ENCODE measurements at regions not wholly inside any gene's neighbourhood (a gene's known extent, or its start where the extent isn't known, plus 50 kb on each side); places are given as distances from the start of the nearest gene placed in this dataset.

GRCh38 chr4:135007400-135007799 is 805.8 kb upstream of the PABPC4L start:
- WGBS, 3 donors = 65 to 79% (median 70%) methylated on average over 3 of the region's 3 CpGs
- H3K27ac ChIP-seq (ENCODE audit: low read depth in 1 of 3, low read length in 2 of 3) = no peak overlapping the region
- H3K4me1 ChIP-seq (ENCODE audit: control insufficient read depth in 3 of 3, insufficient read depth in 2 of 3, low read depth in 1 of 3, low read length in 2 of 3) = no peaks in the 10 kb centered on the region
- H3K27me3 ChIP-seq (ENCODE audit: control insufficient read depth in 3 of 3, insufficient read depth in 3 of 3, low read length in 3 of 3) = no peaks in the 10 kb centered on the region
- H3K36me3 ChIP-seq (ENCODE audit: control insufficient read depth in 3 of 3, insufficient read depth in 2 of 3, low read depth in 1 of 3, low read length in 3 of 3) = no peaks in the 10 kb centered on the region
- FAIRE-seq (no peak), DNase-seq (no peak)
- H3K4me3 ChIP-seq (ENCODE audit: low read depth in 1 of 3, low read length in 3 of 3) = no peak overlapping the region
- H3K9me3 ChIP-seq (ENCODE audit: control insufficient read depth in 2 of 2, insufficient read depth in 1 of 2, low read depth in 1 of 2, low read length in 1 of 2) = no peaks in the 10 kb centered on the region

GRCh38 chr4:134999169-134999568 is 797.6 kb upstream of the PABPC4L start:
- Histone ChIP-seq H3K4me1 (ENCODE audit: control insufficient read depth in 3 of 3, insufficient read depth in 2 of 3, low read depth in 1 of 3, low read length in 2 of 3) (no peaks in the 10 kb centered on the region), H3K27me3 (ENCODE audit: control insufficient read depth in 3 of 3, insufficient read depth in 3 of 3, low read length in 3 of 3) (no peaks in the 10 kb centered on the region), H3K4me3 (ENCODE audit: low read depth in 1 of 3, low read length in 3 of 3) (no peak overlapping the region), H3K9me3 (ENCODE audit: control insufficient read depth in 2 of 2, insufficient read depth in 1 of 2, low read depth in 1 of 2, low read length in 1 of 2) (no peaks in the 10 kb centered on the region), H3K27ac (ENCODE audit: low read depth in 1 of 3, low read length in 2 of 3) (no peak overlapping the region), H3K36me3 (ENCODE audit: control insufficient read depth in 3 of 3, insufficient read depth in 2 of 3, low read depth in 1 of 3, low read length in 3 of 3) (no peaks in the 10 kb centered on the region)
- WGBS, 3 donors = 72 to 83% (median 80%) methylated on average over 2 of the region's 2 CpGs
- no peak for FAIRE-seq
- DNase-seq = no peak

- Histone ChIP-seq H3K9me3 (ENCODE audit: control insufficient read depth in 2 of 2, insufficient read depth in 1 of 2, low read depth in 1 of 2, low read length in 1 of 2) (peaks cover 0 to 8% of the 10 kb centered on the region in 2 donors), H3K4me1 (ENCODE audit: control insufficient read depth in 3 of 3, insufficient read depth in 2 of 3, low read depth in 1 of 3, low read length in 2 of 3) (no peaks in the 10 kb centered on the region), H3K27ac (ENCODE audit: low read depth in 1 of 3, low read length in 2 of 3) (no peak overlapping the region), H3K27me3 (ENCODE audit: control insufficient read depth in 3 of 3, insufficient read depth in 3 of 3, low read length in 3 of 3) (no peaks in the 10 kb centered on the region), H3K36me3 (ENCODE audit: control insufficient read depth in 3 of 3, insufficient read depth in 2 of 3, low read depth in 1 of 3, low read length in 3 of 3) (no peaks in the 10 kb centered on the region), H3K4me3 (ENCODE audit: low read depth in 1 of 3, low read length in 3 of 3) (no peak overlapping the region)
- FAIRE-seq (no peak), DNase-seq (no peak)
- 50 to 61% (median 51%) methylated on average over 3 of the region's 3 CpGs for WGBS, 3 donors
Measured at GRCh38 chr4:134961963-134962362, 760.4 kb upstream of the PABPC4L start.

- FAIRE-seq = no peak
- Histone ChIP-seq H3K4me3 (ENCODE audit: low read depth in 1 of 3, low read length in 3 of 3) (no peak overlapping the region), H3K4me1 (ENCODE audit: control insufficient read depth in 3 of 3, insufficient read depth in 2 of 3, low read depth in 1 of 3, low read length in 2 of 3) (no peaks in the 10 kb centered on the region), H3K27me3 (ENCODE audit: control insufficient read depth in 3 of 3, insufficient read depth in 3 of 3, low read length in 3 of 3) (no peaks in the 10 kb centered on the region), H3K9me3 (ENCODE audit: control insufficient read depth in 2 of 2, insufficient read depth in 1 of 2, low read depth in 1 of 2, low read length in 1 of 2) (no peaks in the 10 kb centered on the region), H3K27ac (ENCODE audit: low read depth in 1 of 3, low read length in 2 of 3) (no peak overlapping the region), H3K36me3 (ENCODE audit: control insufficient read depth in 3 of 3, insufficient read depth in 2 of 3, low read depth in 1 of 3, low read length in 3 of 3) (no peaks in the 10 kb centered on the region)
- DNase-seq = no peak
- 71 to 88% (median 82%) methylated on average over 1 of the region's 1 CpG for WGBS, 3 donors
Measured at GRCh38 chr4:134958862-134959261, 757.3 kb upstream of the PABPC4L start.

- H3K36me3 ChIP-seq (ENCODE audit: control insufficient read depth in 3 of 3, insufficient read depth in 2 of 3, low read depth in 1 of 3, low read length in 3 of 3) = no peaks in the 10 kb centered on the region
- DNase-seq (no peak), FAIRE-seq (no peak)
- WGBS, 3 donors = 59 to 73% (median 62%) methylated on average over 1 of the region's 1 CpG
- H3K27ac ChIP-seq (ENCODE audit: low read depth in 1 of 3, low read length in 2 of 3) = no peak overlapping the region
- H3K27me3 ChIP-seq (ENCODE audit: control insufficient read depth in 3 of 3, insufficient read depth in 3 of 3, low read length in 3 of 3) = no peaks in the 10 kb centered on the region
- peaks cover 0 to 4% of the 10 kb centered on the region in 2 donors for H3K9me3 ChIP-seq (ENCODE audit: control insufficient read depth in 2 of 2, insufficient read depth in 1 of 2, low read depth in 1 of 2, low read length in 1 of 2)
- H3K4me3 ChIP-seq (ENCODE audit: low read depth in 1 of 3, low read length in 3 of 3) = no peak overlapping the region
- H3K4me1 ChIP-seq (ENCODE audit: control insufficient read depth in 3 of 3, insufficient read depth in 2 of 3, low read depth in 1 of 3, low read length in 2 of 3) = no peaks in the 10 kb centered on the region
Measured at GRCh38 chr4:134955059-134955458, 753.5 kb upstream of the PABPC4L start.

- 94 to 97% (median 94%) methylated on average over 21 of the region's 21 CpGs for WGBS, 3 donors
- Histone ChIP-seq H3K36me3 (ENCODE audit: control insufficient read depth in 3 of 3, insufficient read depth in 2 of 3, low read depth in 1 of 3, low read length in 3 of 3) (no peaks in the 10 kb centered on the region), H3K4me1 (ENCODE audit: control insufficient read depth in 3 of 3, insufficient read depth in 2 of 3, low read depth in 1 of 3, low read length in 2 of 3) (no peaks in the 10 kb centered on the region), H3K9me3 (ENCODE audit: control insufficient read depth in 2 of 2, insufficient read depth in 1 of 2, low read depth in 1 of 2, low read length in 1 of 2) (peaks cover 0 to 12% of the 10 kb centered on the region in 2 donors), H3K27ac (ENCODE audit: low read depth in 1 of 3, low read length in 2 of 3) (no peak overlapping the region), H3K4me3 (ENCODE audit: low read depth in 1 of 3, low read length in 3 of 3) (no peak overlapping the region), H3K27me3 (ENCODE audit: control insufficient read depth in 3 of 3, insufficient read depth in 3 of 3, low read length in 3 of 3) (no peaks in the 10 kb centered on the region)
- DNase-seq = no peak
- no peak for FAIRE-seq
Measured at GRCh38 chr4:134952775-134953174, 751.2 kb upstream of the PABPC4L start.

- no peaks in the 10 kb centered on the region for H3K4me1 ChIP-seq (ENCODE audit: control insufficient read depth in 3 of 3, insufficient read depth in 2 of 3, low read depth in 1 of 3, low read length in 2 of 3)
- WGBS, 3 donors = 88 to 93% (median 92%) methylated on average over 13 of the region's 13 CpGs
- H3K27me3 ChIP-seq (ENCODE audit: control insufficient read depth in 3 of 3, insufficient read depth in 3 of 3, low read length in 3 of 3) = no peaks in the 10 kb centered on the region
- H3K27ac ChIP-seq (ENCODE audit: low read depth in 1 of 3, low read length in 2 of 3) = no peak overlapping the region
- no peaks in the 10 kb centered on the region for H3K36me3 ChIP-seq (ENCODE audit: control insufficient read depth in 3 of 3, insufficient read depth in 2 of 3, low read depth in 1 of 3, low read length in 3 of 3)
- H3K9me3 ChIP-seq (ENCODE audit: control insufficient read depth in 2 of 2, insufficient read depth in 1 of 2, low read depth in 1 of 2, low read length in 1 of 2) = peaks cover 0 to 13% of the 10 kb centered on the region in 2 donors
- no peak for DNase-seq
- H3K4me3 ChIP-seq (ENCODE audit: low read depth in 1 of 3, low read length in 3 of 3) = no peak overlapping the region
- no peak for FAIRE-seq
Measured at GRCh38 chr4:134952305-134952704, 750.7 kb upstream of the PABPC4L start.

GRCh38 chr4:134948110-134948642 is 746.6 kb upstream of the PABPC4L start:
- no peaks in the 10 kb centered on the region for H3K4me1 ChIP-seq (ENCODE audit: control insufficient read depth in 3 of 3, insufficient read depth in 2 of 3, low read depth in 1 of 3, low read length in 2 of 3)
- H3K4me3 ChIP-seq (ENCODE audit: low read depth in 1 of 3, low read length in 3 of 3) = no peak overlapping the region
- 88 to 93% (median 91%) methylated on average over 19 to 22 of the region's 22 CpGs for WGBS, 3 donors
- H3K27ac ChIP-seq (ENCODE audit: low read depth in 1 of 3, low read length in 2 of 3) = no peak overlapping the region
- DNase-seq (no peak), FAIRE-seq (no peak)
- peaks cover 0 to 13% of the 10 kb centered on the region in 2 donors for H3K9me3 ChIP-seq (ENCODE audit: control insufficient read depth in 2 of 2, insufficient read depth in 1 of 2, low read depth in 1 of 2, low read length in 1 of 2)
- H3K27me3 ChIP-seq (ENCODE audit: control insufficient read depth in 3 of 3, insufficient read depth in 3 of 3, low read length in 3 of 3) = no peaks in the 10 kb centered on the region
- no peaks in the 10 kb centered on the region for H3K36me3 ChIP-seq (ENCODE audit: control insufficient read depth in 3 of 3, insufficient read depth in 2 of 3, low read depth in 1 of 3, low read length in 3 of 3)

- H3K4me1 ChIP-seq (ENCODE audit: control insufficient read depth in 3 of 3, insufficient read depth in 2 of 3, low read depth in 1 of 3, low read length in 2 of 3) = no peaks in the 10 kb centered on the region
- FAIRE-seq (no peak), DNase-seq (no peak)
- H3K27me3 ChIP-seq (ENCODE audit: control insufficient read depth in 3 of 3, insufficient read depth in 3 of 3, low read length in 3 of 3) = no peaks in the 10 kb centered on the region
- H3K36me3 ChIP-seq (ENCODE audit: control insufficient read depth in 3 of 3, insufficient read depth in 2 of 3, low read depth in 1 of 3, low read length in 3 of 3) = no peaks in the 10 kb centered on the region
- WGBS, 3 donors = 93 to 96% (median 93%) methylated on average over 21 of the region's 21 CpGs
- H3K4me3 ChIP-seq (ENCODE audit: low read depth in 1 of 3, low read length in 3 of 3) = no peak overlapping the region
- peaks cover 0 to 9% of the 10 kb centered on the region in 2 donors for H3K9me3 ChIP-seq (ENCODE audit: control insufficient read depth in 2 of 2, insufficient read depth in 1 of 2, low read depth in 1 of 2, low read length in 1 of 2)
- H3K27ac ChIP-seq (ENCODE audit: low read depth in 1 of 3, low read length in 2 of 3) = no peak overlapping the region
Measured at GRCh38 chr4:134944115-134944514, 742.5 kb upstream of the PABPC4L start.
